Thoracic aorta (tissue), 2 donors: ENCODE measurements at regions not wholly inside any gene's neighbourhood (a gene's known extent, or its start where the extent isn't known, plus 50 kb on each side); places are given as distances from the start of the nearest gene placed in this dataset.

Source experiments
- ATAC-seq: fragments of 150-250 bp; one replicate; pipeline ENCODE4 v1.8.0; 2017; ENCODE audit warnings: low read depth; ENCODE audit not compliant: insufficient number of reproducible peaks, low FRiP score
- DNase-seq: peaks from one replicate; pipeline ENCODE4 v3.0.0-alpha.2; 2020; ENCODE audit warnings: low spot score
- H3K27ac ChIP-seq, 2 donors: fragments of 200-600 bp; sonication (generic); 1 replicate in 1 of 2; 2 replicates in 1 of 2; pipeline ENCODE4 v1.5.1; 2016; ENCODE audit warnings: mild to moderate bottlenecking in 2 of 2, moderate library complexity in 2 of 2
- H3K27me3 ChIP-seq: fragments of 200-600 bp; sonication (generic); replicated peaks from 2 replicates; pipeline ENCODE4 v1.6.0; 2016; ENCODE audit warnings: mild to moderate bottlenecking; ENCODE audit not compliant: insufficient read depth
- H3K36me3 ChIP-seq: fragments of 200-600 bp; sonication (generic); one replicate; pipeline ENCODE4 v1.5.1; 2016
- H3K4me1 ChIP-seq, 2 donors: fragments of 200-600 bp; sonication (generic); 1 replicate in 1 of 2; 2 replicates in 1 of 2; pipeline versions ENCODE4 v1.5.1 to v1.6.0; 2016; ENCODE audit warnings: low read depth in 2 of 2, mild to moderate bottlenecking in 1 of 2; ENCODE audit not compliant: control insufficient read depth in 1 of 2
- H3K4me3 ChIP-seq: fragments of 200-600 bp; sonication (generic); 2 replicates; pipeline ENCODE4 v1.5.1; 2016; ENCODE audit warnings: mild to moderate bottlenecking
- H3K9me3 ChIP-seq: fragments of 200-600 bp; sonication (generic); 2 replicates; pipeline ENCODE4 v1.5.1; 2016
- TF ChIP-seq, protein P1 (sequence below): fragments of 200-600 bp; sonication (generic); IDR thresholded peaks from one replicate; pipeline ENCODE4 v1.5.1; 2019; ENCODE audit warnings: antibody characterized with exemption

DNA sequence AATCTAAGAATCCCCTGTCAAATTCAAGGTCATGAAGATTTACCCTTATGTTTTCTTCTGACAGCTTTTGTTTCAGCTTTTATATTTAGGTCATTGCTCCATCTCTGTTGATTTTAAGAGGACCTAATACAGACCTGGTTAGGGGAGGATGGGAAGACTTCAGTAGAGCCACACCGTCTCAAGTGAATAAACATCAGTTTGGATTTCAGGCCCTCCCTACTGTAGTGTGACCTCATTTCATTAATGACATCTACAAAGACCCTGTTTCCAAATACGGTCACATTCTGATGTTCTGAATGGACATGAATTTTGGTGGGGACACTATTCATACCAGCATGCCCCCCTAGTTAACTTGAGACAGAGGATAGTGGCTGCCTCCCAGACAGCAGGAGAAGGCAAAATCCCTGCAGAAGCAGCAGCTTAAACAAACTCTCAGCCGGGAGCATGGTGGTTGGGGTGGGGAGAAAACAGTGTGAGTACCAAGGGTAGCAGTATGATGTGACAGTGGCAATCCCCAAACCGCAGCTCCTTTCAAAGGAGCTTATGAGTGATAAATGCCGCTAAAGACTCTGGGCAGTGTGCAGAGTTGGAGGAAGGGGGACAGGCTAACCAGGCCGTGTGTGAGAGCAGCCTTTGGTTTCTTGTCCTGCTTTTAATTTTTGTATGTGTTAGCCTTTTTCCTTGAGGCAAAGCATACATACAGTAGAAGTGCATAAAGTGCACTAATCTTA lies 65.9 kb upstream of the TNP1 start:
- TF ChIP-seq, protein P1, sequence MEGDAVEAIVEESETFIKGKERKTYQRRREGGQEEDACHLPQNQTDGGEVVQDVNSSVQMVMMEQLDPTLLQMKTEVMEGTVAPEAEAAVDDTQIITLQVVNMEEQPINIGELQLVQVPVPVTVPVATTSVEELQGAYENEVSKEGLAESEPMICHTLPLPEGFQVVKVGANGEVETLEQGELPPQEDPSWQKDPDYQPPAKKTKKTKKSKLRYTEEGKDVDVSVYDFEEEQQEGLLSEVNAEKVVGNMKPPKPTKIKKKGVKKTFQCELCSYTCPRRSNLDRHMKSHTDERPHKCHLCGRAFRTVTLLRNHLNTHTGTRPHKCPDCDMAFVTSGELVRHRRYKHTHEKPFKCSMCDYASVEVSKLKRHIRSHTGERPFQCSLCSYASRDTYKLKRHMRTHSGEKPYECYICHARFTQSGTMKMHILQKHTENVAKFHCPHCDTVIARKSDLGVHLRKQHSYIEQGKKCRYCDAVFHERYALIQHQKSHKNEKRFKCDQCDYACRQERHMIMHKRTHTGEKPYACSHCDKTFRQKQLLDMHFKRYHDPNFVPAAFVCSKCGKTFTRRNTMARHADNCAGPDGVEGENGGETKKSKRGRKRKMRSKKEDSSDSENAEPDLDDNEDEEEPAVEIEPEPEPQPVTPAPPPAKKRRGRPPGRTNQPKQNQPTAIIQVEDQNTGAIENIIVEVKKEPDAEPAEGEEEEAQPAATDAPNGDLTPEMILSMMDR = no peak
- Histone ChIP-seq H3K27me3 (no peaks in the 10 kb centered on the region), H3K36me3 (no peaks in the 10 kb centered on the region), H3K27ac (no peak overlapping the region), H3K9me3 (no peaks in the 10 kb centered on the region), H3K4me1 (no peaks in the 10 kb centered on the region), H3K4me3 (no peak overlapping the region)
- no peak for DNase-seq
- ATAC-seq = no peak

DNA sequence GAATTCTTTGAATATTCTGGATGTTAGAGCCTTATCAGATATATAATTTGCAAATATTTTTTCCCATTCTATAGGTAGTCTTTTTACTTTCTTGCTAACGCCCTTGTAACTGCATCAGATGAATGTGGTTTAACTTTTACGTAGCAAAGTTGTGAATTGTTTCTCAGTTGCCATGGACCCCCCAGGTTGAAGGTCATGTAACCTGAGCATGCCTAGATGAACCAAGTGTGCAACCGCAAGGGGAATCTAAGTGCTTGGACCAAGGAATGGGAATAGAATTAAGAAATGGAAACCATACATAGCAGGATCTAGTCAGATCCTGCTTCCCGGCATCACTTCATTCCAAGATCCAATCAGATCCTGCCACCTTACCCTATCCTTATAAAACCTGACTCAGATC lies 65.1 kb upstream of the TNP1 start:
- H3K4me3 ChIP-seq = no peak overlapping the region
- TF ChIP-seq, protein P1 = no peak
- no peaks in the 10 kb centered on the region for H3K27me3 ChIP-seq
- H3K36me3 ChIP-seq = no peaks in the 10 kb centered on the region
- no peak overlapping the region for H3K27ac ChIP-seq
- H3K4me1 ChIP-seq = no peaks in the 10 kb centered on the region
- no peaks in the 10 kb centered on the region for H3K9me3 ChIP-seq
- no peak for DNase-seq
- ATAC-seq = no peak

DNA sequence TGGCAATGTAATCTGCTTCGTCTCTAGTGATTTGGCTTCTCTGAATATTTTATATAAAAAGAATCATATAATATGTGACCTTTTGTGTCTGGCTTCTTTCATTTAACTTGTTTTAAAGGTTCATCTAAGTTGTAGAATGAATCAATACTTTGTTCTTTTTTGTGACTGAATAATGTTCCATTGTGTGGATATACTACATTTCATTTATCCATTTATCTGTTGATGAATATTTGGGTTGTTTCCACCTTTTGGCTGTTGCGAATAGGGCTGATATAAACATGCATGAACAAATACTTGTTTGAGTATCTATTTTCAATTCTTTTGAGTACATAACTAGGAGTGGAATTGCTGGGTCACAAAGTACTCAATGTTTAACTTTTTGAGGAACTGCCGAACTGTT lies 63.8 kb upstream of the TNP1 start:
- H3K27ac ChIP-seq = no peak overlapping the region
- TF ChIP-seq, protein P1 = no peak
- ATAC-seq (no peak), DNase-seq (no peak)
- no peaks in the 10 kb centered on the region for H3K4me1 ChIP-seq
- no peaks in the 10 kb centered on the region for H3K9me3 ChIP-seq
- H3K27me3 ChIP-seq = no peaks in the 10 kb centered on the region
- H3K4me3 ChIP-seq = no peak overlapping the region
- no peaks in the 10 kb centered on the region for H3K36me3 ChIP-seq

DNA sequence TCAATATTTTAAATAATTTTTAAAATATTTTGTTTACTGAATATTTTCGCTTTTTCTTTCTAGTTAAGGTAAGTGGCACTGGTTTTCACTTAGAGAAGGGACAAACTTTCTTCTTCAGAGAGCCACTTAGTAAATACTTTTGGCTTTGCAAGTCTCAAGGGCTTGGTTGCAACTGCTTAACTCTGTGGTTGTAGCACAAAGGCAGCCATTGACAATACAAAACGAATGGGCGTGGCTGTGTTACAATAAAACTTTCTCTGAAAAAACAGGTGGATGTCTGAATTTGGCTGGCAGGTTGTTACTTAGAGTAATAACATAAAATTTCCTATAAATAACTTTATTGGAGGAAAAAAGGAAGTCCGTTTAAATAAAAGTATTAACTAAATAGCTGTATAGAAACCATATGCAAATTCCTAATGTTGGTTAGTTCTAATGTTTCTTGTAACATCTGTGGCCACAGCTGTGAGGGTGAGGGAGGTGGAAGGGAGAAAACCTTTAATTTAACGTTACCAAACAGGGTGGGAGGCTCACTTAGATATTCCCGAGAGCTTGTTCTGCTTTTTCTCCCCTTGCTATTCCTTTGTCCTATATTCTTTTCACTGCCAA lies 62.4 kb upstream of the TNP1 start:
- Histone ChIP-seq H3K9me3 (no peaks in the 10 kb centered on the region), H3K27me3 (no peaks in the 10 kb centered on the region), H3K4me1 (no peaks in the 10 kb centered on the region), H3K4me3 (no peak overlapping the region), H3K27ac (no peak overlapping the region), H3K36me3 (no peaks in the 10 kb centered on the region)
- ATAC-seq (no peak), DNase-seq (no peak)
- TF ChIP-seq, protein P1 = no peak

DNA sequence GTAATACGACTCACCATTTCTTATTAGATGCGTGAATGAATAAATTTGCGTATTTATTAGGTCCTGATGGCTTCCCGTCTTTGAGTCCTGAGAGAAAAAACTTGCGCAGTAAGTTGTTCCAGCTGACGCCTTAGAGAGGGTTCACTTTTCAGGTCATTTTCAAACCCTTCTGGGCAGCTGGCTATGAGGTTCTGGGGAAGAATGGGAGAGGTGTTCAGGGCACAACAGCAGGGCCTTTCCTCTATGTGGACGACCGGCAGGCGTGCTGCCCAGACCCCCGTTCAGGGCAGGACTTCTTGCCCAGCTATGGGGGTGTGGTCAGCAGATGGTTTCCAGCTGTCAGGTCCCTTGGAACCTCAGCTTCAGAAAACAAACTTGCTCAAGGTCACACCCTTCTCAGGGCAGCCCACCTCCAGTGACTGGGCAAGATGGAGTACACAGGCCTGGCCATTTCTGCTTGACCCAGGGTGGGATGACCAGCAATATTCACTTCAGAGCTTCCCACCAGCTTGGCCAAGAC lies 61.1 kb upstream of the TNP1 start:
- no peak overlapping the region for H3K4me3 ChIP-seq
- H3K36me3 ChIP-seq = no peaks in the 10 kb centered on the region
- H3K9me3 ChIP-seq = no peaks in the 10 kb centered on the region
- TF ChIP-seq, protein P1 = no peak
- no peak overlapping the region for H3K27ac ChIP-seq
- H3K4me1 ChIP-seq = no peaks in the 10 kb centered on the region
- no peak for ATAC-seq
- no peaks in the 10 kb centered on the region for H3K27me3 ChIP-seq
- no peak for DNase-seq
